Adrenal gland (tissue), 5 donors: ENCODE measurements at regions not wholly inside any gene's neighbourhood (a gene's known extent, or its start where the extent isn't known, plus 50 kb on each side); places are given as distances from the start of the nearest gene placed in this dataset.

Experiments
- POLR2A ChIP-seq, 2 donors: fragments of 450-650 bp; IDR thresholded peaks; one replicate each; pipeline ENCODE4 v1.6.1; 2017; ENCODE audit warnings: antibody characterized with exemption in 2 of 2, mild to moderate bottlenecking in 2 of 2, moderate library complexity in 1 of 2
- TF ChIP-seq, protein P1 (sequence below), 6 experiments: fragments of 450-650 bp in 4 of 6; fragments of 200-600 bp in 2 of 6; sonication (generic) in 1 of 6; IDR thresholded peaks; 1 replicate in 5 of 6; 2 replicates in 1 of 6; pipeline versions ENCODE4 v1.5.1 to v1.8.0; 2016 to 2021; ENCODE audit warnings: antibody characterized with exemption in 6 of 6, mild to moderate bottlenecking in 2 of 6, moderate library complexity in 1 of 6
- donor health status: DM: no; HTN: no; CAD: no.

DNA sequence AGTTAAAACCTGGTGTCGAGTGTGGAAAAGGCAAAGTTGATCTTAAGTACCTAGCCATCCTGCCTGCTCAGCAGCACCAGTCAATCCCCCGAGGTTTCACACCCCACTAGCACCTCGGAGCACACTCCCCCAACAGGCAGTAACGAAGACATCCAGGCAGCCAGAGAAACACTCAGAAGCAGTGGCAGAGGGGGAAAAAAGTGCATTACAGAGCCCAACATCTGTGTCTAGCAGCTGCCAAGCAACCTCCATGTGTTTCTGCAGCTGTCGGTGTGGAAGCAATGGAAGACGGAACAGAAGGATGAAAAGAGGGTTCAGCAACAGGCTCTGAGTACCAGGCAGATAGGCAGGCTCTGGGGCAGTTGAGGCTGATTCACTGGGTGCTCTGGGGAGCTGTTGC lies 73.4 kb upstream of the PROX1 start:
- no peak for TF ChIP-seq POLR2A (IDR thresholded peaks at IDR 0.05)
- TF ChIP-seq, protein P1, sequence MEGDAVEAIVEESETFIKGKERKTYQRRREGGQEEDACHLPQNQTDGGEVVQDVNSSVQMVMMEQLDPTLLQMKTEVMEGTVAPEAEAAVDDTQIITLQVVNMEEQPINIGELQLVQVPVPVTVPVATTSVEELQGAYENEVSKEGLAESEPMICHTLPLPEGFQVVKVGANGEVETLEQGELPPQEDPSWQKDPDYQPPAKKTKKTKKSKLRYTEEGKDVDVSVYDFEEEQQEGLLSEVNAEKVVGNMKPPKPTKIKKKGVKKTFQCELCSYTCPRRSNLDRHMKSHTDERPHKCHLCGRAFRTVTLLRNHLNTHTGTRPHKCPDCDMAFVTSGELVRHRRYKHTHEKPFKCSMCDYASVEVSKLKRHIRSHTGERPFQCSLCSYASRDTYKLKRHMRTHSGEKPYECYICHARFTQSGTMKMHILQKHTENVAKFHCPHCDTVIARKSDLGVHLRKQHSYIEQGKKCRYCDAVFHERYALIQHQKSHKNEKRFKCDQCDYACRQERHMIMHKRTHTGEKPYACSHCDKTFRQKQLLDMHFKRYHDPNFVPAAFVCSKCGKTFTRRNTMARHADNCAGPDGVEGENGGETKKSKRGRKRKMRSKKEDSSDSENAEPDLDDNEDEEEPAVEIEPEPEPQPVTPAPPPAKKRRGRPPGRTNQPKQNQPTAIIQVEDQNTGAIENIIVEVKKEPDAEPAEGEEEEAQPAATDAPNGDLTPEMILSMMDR (IDR thresholded peaks at IDR 0.05), result no peak
